Natural killer cell (primary cell): ENCODE measurements at regions not wholly inside any gene's neighbourhood (a gene's known extent, or its start where the extent isn't known, plus 50 kb on each side); places are given as distances from the start of the nearest gene placed in this dataset.

Experiments used
- ATAC-seq, 3 donors: fragments of 150-1000 bp in 2 of 3; fragments of 200-7000 bp in 1 of 3; cut with Tn5 transposase; 1 replicate in 1 of 3; 2 replicates in 2 of 3; pipeline ENCODE4 v1.10.0; 2021; ENCODE audit warnings: mild to moderate bottlenecking in 2 of 3, moderate library complexity in 2 of 3
- DNase-seq, 2 donors: peaks; one replicate each; pipeline versions ENCODE4 v3.0.0 to v3.0.0-alpha.2; 2013 to 2021; ENCODE audit warnings: mixed read lengths in 1 of 2
- H3K27ac ChIP-seq: one replicate; pipeline ENCODE4 v1.5.1; 2013; ENCODE audit warnings: mild to moderate bottlenecking, low read length
- H3K27me3 ChIP-seq: one replicate; pipeline ENCODE4 v1.6.1; 2013; ENCODE audit warnings: low read length; ENCODE audit not compliant: control insufficient read depth, insufficient read depth
- H3K36me3 ChIP-seq: one replicate; pipeline ENCODE4 v1.6.1; 2013; ENCODE audit warnings: low read length; ENCODE audit not compliant: control insufficient read depth, insufficient read depth
- H3K4me1 ChIP-seq: one replicate; pipeline ENCODE4 v1.6.1; 2013; ENCODE audit warnings: low read length; ENCODE audit not compliant: control insufficient read depth, insufficient read depth
- H3K4me3 ChIP-seq: one replicate; pipeline ENCODE4 v1.5.1; 2013; ENCODE audit warnings: low read length
- H3K9me3 ChIP-seq: one replicate; pipeline ENCODE4 v1.6.1; 2013; ENCODE audit warnings: low read length; ENCODE audit not compliant: control insufficient read depth, insufficient read depth
- H3K27ac Mint-ChIP-seq, 2 donors: one replicate each; pipeline ENCODE4 v1.8.0; 2022; ENCODE audit warnings: mild to moderate bottlenecking in 2 of 2, mixed read lengths in 2 of 2, moderate library complexity in 1 of 2
- H3K27me3 Mint-ChIP-seq, 2 donors: one replicate each; pipeline ENCODE4 v1.8.0; 2022; ENCODE audit warnings: low read depth in 2 of 2, mixed read lengths in 2 of 2
- H3K36me3 Mint-ChIP-seq: one replicate; pipeline ENCODE4 v1.8.0; 2022; ENCODE audit warnings: mixed read lengths
- H3K4me1 Mint-ChIP-seq, 2 donors: one replicate each; pipeline ENCODE4 v1.8.0; 2022; ENCODE audit warnings: mixed read lengths in 2 of 2
- H3K4me3 Mint-ChIP-seq: one replicate; pipeline ENCODE4 v1.8.0; 2022; ENCODE audit warnings: mild to moderate bottlenecking, moderate library complexity, mixed read lengths
- H3K9me3 Mint-ChIP-seq, 2 donors: one replicate each; pipeline ENCODE4 v1.8.0; 2022; ENCODE audit warnings: mixed read lengths in 2 of 2
- WGBS: methylation state at CpG from one replicate; pipeline ENCODE4 v1.1.7; 2013; ENCODE audit warnings: missing lambda C conversion rate; ENCODE audit not compliant: insufficient coverage; 5-methylcytosine and 5-hydroxymethylcytosine counted together
- intact Hi-C: fragments of 100-400 bp; cut with micrococcal nuclease; formaldehyde crosslinking; loops from one replicate; pipeline ENCODE4 v1.14.2; 2022
- TF ChIP-seq, protein P1 (sequence below): fragments of 200-600 bp; IDR thresholded peaks from one replicate; pipeline ENCODE4 v1.8.0; 2022; ENCODE audit warnings: antibody characterized with exemption

- Mint-ChIP-seq H3K9me3 (peaks cover 22 to 27% of the 10 kb centered on the region in 2 donors), H3K4me3 (no peak overlapping the region), H3K27me3 (no peaks in the 10 kb centered on the region), H3K27ac (no peak overlapping the region), H3K4me1 (no peaks in the 10 kb centered on the region), H3K36me3 (peaks cover 7% of the 10 kb centered on the region)
- Histone ChIP-seq H3K9me3 (peaks cover 6% of the 10 kb centered on the region), H3K36me3 (no peaks in the 10 kb centered on the region), H3K27ac (no peak overlapping the region), H3K4me1 (no peaks in the 10 kb centered on the region), H3K4me3 (no peak overlapping the region), H3K27me3 (no peaks in the 10 kb centered on the region)
- intact Hi-C loops: no loop called here
- WGBS: 86% methylated on average over 2 of the region's 2 CpGs
- DNase-seq (no peak), ATAC-seq (no peak)
- TF ChIP-seq, protein P1, sequence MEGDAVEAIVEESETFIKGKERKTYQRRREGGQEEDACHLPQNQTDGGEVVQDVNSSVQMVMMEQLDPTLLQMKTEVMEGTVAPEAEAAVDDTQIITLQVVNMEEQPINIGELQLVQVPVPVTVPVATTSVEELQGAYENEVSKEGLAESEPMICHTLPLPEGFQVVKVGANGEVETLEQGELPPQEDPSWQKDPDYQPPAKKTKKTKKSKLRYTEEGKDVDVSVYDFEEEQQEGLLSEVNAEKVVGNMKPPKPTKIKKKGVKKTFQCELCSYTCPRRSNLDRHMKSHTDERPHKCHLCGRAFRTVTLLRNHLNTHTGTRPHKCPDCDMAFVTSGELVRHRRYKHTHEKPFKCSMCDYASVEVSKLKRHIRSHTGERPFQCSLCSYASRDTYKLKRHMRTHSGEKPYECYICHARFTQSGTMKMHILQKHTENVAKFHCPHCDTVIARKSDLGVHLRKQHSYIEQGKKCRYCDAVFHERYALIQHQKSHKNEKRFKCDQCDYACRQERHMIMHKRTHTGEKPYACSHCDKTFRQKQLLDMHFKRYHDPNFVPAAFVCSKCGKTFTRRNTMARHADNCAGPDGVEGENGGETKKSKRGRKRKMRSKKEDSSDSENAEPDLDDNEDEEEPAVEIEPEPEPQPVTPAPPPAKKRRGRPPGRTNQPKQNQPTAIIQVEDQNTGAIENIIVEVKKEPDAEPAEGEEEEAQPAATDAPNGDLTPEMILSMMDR: no peak
Observed at GRCh38 chr6:164442572-164442971, 866.8 kb downstream of the C6orf118 start.

DNA sequence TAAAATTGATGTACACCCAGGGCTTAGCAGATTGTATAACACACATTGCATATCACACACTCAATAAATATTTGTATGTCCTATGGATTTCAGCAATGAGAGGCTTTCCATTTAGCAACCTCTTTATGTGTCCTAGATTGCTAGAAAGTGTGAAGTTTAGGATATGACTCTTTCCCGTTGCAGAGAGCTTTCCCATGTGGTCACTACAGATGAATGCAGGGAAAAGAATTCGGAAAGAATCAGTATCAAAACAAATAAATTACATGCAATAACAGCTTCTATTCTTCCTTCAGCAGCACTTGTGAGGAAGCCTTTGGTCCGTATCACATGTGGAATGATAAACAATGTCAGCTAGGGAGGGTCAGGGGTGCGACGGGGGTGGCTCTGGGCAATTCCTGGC lies 870.1 kb downstream of the C6orf118 start:
- ATAC-seq (no peak), DNase-seq (no peak)
- WGBS: 79% methylated on average over 4 of the region's 5 CpGs
- Histone ChIP-seq H3K4me3 (no peak overlapping the region), H3K9me3 (peaks cover 6% of the 10 kb centered on the region), H3K36me3 (no peaks in the 10 kb centered on the region), H3K4me1 (no peaks in the 10 kb centered on the region), H3K27me3 (no peaks in the 10 kb centered on the region), H3K27ac (no peak overlapping the region)
- TF ChIP-seq, protein P1: no peak
- intact Hi-C loops: no loop called here
- Mint-ChIP-seq H3K27me3 (no peaks in the 10 kb centered on the region), H3K4me1 (no peaks in the 10 kb centered on the region), H3K36me3 (peaks cover 7% of the 10 kb centered on the region), H3K4me3 (no peak overlapping the region), H3K27ac (no peak overlapping the region), H3K9me3 (peaks cover 24 to 29% of the 10 kb centered on the region in 2 donors)

DNA sequence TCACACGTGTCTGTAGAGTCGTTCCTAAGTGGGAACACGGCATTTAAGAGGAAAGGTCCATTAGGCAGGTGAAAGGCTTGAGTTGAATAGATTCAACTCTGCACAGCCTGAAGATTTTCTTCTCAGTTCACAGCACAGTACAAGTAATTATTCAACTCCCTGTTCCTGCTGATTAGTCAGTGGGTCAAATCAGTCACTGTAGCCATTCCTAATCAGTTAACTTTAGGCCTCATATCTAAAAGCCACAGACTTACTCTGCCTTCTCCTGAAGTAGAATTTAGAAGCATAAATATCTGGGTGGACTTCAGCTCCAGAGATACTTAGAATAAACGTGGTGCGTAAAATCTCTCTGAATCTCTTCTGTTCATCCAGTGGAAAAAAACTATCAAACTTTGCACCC lies 872.4 kb downstream of the C6orf118 start:
- Mint-ChIP-seq H3K27ac (no peak overlapping the region), H3K9me3 (peaks cover 24% of the 10 kb centered on the region in 2 donors), H3K4me1 (no peaks in the 10 kb centered on the region), H3K4me3 (no peak overlapping the region), H3K36me3 (peaks cover 2% of the 10 kb centered on the region), H3K27me3 (no peaks in the 10 kb centered on the region)
- Histone ChIP-seq H3K27me3 (no peaks in the 10 kb centered on the region), H3K4me1 (no peaks in the 10 kb centered on the region), H3K27ac (no peak overlapping the region), H3K4me3 (no peak overlapping the region), H3K36me3 (no peaks in the 10 kb centered on the region), H3K9me3 (no peaks in the 10 kb centered on the region)
- TF ChIP-seq, protein P1: no peak
- ATAC-seq: no peak
- DNase-seq: no peak
- 86% methylated on average over 3 of the region's 5 CpGs for WGBS
- intact Hi-C loops: no loop called here

DNA sequence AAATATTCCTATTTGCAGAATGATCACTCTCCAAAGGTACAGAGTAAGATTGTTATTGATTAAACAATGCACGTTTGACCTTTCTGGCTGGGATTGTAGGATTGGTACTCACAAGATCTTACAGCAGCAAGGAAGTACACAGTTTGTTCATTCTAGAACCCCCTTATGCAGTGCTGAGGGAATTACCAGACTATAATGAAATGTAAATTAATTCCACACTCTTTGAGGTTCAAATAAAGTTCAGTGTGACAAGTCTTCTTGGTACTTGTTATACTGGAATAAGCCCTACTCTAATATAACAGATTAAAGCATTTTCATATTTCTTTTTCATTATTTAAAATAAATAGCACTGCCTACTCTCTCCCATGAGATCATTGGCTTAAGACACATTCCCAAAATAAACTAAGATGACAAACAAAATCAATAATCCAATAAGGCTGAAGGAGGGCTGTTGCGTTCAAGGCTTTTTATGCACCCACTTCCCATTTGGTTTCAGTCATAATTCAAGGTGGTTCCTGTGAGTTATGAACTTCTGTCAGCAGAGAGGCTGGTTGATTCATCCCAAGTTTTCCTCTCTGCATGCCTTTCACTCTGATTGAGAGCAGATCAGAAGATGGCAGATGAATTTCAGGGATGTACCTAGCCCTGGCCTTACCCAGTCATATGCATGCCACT lies 881.5 kb downstream of the C6orf118 start:
- no peak for DNase-seq
- Histone ChIP-seq H3K27me3 (no peaks in the 10 kb centered on the region), H3K9me3 (no peaks in the 10 kb centered on the region), H3K4me1 (no peaks in the 10 kb centered on the region), H3K36me3 (no peaks in the 10 kb centered on the region), H3K27ac (no peak overlapping the region), H3K4me3 (no peak overlapping the region)
- no peaks in the 10 kb centered on the region for H3K36me3 Mint-ChIP-seq
- H3K4me1 Mint-ChIP-seq: no peaks in the 10 kb centered on the region
- intact Hi-C loops: no loop called here
- WGBS: 67% methylated on average over 2 of the region's 2 CpGs
- H3K27ac Mint-ChIP-seq: no peak overlapping the region
- no peak overlapping the region for H3K4me3 Mint-ChIP-seq
- H3K27me3 Mint-ChIP-seq: no peaks in the 10 kb centered on the region
- H3K9me3 Mint-ChIP-seq: peaks cover 16 to 27% of the 10 kb centered on the region in 2 donors
- ATAC-seq: no peak
- TF ChIP-seq, protein P1: no peak
